GM18867 (cell line): ENCODE measurements at regions not wholly inside any gene's neighbourhood (a gene's known extent, or its start where the extent isn't known, plus 50 kb on each side); places are given as distances from the start of the nearest gene placed in this dataset.

Source experiments
- ATAC-seq: cut with Tn5 transposase; IDR thresholded peaks from one replicate; pipeline ENCODE4 v1.9.1; 2021; ENCODE audit warnings: mild to moderate bottlenecking, moderate library complexity; ENCODE audit not compliant: unreplicated experiment

DNA sequence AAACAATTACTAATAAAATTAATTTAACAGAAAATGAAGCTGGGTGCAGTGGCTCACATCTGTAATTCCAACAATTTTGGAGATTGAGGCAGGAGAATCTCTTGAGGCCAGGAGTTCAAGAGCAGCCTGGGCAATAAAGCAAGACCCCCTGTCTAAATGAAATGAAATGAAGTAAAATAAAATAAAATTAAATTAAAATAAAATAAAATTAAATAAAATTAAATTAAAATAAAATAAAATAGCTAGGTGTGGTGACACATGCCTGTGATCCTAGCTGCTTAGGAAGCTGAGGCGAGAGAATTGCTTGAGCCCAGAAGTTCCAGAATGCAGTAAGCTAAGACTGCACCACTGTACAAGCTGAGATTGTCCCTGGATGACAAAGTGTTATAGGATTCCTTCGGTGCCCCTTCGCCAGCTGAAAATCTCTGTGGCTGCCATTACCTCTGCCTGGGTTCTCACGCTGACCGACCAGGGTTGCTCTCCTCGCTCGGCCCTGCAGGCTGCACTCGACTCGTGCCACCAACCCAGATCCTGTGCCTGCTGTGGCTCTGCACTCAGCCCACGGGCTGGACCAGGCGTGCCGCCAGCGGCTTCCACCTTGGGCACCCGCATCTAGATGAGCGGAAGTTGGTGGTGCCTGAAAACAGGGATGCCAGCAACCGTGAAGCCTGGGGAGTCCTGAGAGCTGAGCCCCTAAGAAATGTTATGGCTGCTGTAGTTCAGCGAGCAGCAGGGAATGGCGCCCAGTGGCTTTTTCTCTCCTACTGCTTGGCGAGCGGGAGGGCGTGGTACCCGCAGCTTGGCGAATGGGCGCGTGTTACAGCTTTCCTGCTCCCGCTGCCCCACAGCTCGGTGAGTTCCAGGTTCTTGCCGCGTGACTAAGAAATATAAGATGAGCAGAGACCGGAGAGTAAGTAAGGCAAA is 539.2 kb upstream of the PCDH9 start:
- no peak for ATAC-seq

DNA sequence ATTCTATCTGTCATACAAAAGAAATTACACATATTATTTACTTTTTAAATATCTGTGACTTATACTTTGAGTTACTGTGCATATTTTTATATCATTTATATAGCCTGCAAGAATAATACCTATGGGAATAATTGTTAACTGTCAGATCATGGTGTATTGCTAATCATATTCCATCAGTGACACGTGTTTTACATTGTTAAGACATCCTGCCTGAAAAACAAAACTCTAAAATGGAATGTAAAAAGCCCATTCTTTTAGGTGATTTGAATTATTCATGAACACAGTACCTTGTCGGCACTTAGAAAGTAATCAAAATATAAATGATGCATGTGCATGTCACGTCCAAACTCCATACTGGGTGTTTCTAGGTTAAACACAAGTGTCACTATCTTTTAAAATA is 533.8 kb upstream of the PCDH9 start:
- ATAC-seq, result no peak

DNA sequence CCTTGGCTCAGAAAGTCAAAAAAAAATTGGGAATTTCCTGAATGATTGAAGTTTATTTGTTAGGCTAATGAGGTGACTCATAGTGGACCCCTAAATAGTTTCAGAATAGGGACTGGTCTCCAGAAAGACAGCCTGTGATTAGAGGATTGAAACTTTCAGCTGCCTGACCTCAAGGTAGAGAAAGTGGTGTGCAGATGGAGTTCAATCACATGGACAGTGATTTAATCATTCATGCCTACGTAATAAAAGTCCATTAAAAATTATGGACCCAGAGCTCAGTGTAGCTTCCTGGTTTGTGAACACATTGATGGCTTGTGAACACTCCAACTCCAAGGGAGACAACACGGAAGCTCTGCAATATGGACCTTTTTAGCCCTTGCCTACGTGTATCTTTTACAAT is 533.2 kb upstream of the PCDH9 start:
- ATAC-seq, result no peak

DNA sequence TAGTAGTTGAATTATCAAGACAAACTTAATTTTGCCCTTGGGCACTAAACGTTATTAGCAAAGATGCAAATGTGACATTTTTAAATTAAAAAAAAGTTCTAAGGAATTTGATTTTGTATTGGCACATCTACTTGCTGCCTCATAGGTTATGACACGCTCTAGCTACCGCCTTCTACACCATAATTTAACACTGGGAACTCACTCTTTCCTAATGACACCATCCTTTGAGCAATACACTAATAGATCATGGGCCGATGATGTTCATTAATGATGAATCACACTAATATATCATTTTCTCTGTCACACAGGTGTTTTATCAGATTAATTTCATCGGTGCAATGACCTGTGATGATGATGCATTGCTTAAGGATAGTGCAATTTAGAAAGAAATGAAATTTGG is 528.8 kb upstream of the PCDH9 start:
- no peak for ATAC-seq

DNA sequence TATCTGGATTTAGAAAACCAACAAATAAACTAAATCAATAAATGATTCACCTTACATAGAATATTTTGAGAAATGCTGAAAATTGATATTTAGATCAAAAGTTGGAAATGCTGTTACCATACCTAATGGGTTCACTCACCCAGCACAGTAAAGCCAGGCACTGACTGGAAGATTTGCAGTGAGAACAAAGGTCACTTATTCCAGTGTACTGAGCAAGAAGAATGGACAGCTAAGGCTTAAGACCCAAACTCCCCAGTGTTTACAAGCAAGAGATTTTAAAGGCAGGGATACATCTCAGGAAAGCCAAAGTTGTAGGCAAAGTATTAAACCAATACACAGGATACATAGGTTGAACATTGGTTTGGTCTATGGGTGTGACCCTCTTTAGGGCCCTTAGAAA is 523.9 kb upstream of the PCDH9 start:
- ATAC-seq, result no peak

DNA sequence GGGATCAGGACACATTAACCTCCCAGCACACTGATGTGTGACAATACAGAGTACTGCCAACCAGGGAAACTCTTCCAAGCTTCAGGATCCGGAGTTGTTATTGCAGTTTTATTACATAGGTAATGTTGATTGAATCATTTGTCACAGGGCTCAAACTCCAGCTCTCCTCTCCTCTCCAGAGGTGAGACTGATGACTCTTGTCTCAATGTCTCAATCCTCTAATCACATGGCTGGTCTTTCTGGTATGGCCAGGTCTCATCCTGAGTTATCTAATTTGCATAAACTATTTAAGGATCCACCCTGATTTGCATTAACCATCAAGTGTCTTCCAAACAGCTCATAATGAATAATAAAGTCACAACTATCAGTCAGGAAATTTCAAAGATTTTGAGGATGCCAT is 522.6 kb upstream of the PCDH9 start:
- no peak for ATAC-seq

DNA sequence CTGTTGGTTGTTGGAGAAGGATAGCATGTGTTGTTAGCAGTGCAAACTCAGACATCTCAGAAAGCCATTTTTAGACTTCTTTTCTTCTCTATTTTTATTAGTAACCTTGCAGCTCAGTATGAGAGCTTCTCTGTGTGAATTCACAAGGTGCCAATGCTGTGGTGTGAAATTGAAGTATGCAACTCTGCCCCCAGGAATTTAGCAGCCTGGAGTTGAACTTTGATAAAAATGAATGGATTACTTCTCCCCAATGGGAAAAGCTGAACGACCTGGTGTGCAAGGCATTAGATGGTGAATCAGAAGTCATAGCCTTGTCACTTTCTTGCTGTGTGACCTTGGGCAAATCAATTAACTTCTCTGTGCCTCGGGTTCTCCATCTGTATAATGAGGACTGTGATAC is 512.3 kb upstream of the PCDH9 start:
- ATAC-seq, result no peak

DNA sequence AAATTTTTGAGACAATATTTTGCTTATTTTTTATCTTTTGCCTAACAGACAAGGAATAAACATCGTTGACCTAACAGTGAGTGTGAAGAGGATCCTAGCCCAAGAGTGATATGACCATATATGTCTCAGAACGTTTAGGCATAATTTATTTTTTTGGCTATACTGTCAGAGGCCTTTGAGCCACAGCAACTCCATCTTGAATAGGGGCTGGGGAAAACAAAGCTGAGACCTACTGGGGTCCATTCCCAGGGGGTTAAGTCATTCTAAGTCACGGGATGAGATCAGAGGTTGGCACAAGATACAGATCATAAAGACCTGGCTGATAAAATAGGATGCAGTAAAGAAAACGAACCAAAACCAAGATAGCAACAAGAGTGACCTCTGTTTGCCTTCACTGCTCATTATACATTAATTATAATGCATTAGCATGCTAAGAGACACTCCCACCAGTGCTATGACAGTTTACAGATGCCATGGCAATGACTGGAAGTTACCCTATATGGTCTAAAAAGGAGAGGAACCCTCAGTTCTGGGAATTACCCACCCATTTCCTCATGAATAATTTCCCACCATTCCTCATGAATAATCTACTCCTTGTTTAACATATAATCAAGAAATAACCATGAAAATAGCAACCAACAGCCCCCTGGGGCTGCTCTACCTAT is 510.9 kb upstream of the PCDH9 start:
- no peak for ATAC-seq

DNA sequence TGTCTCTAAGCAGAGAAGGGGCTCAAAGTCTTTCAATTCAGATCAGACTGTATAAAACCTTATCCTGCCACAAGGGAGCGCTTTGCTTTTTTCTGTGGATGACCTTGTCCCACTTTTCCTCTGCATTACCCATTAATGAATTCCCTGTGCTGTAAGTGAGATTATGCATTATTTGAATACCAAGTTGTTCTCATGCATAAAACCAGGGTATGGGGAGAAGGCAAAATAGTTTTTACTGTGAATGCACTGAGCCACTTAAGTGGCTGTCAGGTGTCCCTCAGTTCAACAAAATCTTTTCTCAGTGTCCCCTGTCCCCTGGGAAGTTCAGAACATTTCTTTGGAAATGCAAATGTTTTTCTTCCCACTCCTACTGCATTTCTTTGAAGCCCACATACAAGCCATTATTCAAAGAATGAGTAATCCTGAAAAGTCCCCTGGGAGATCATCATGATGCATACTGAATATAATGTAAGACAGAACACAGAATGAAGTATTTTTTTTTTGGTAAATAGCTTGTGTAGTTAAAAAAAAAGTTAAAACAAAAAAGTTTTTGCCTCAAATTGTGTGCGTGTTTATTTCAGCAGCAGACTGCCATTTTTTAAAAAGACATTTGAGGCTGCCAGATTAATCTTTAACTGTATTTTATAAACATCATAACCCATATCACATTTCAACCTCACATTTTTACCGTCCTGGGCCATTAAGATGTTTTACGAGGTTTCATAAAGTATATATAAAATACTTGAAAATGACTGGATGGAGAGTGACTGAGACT is 506.7 kb upstream of the PCDH9 start:
- ATAC-seq, result no peak

DNA sequence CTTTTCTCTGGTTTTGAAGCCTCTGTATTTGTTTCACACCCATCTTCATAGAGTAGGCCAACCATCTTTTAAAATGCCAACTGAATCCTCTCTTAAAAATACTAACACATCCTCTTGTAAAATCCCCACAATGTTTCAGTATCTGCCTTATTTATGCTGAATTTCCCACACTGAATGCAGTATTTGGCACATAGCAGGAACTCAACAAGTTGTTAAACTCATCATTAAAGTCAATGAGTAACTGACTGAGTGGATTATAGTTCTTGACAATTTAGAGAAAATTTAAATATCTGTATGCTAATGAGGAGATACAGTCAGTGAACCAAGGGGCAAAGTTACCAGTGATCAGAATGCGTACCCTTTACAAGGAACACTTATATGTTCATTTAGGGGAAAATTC is 505.5 kb upstream of the PCDH9 start:
- no peak for ATAC-seq

DNA sequence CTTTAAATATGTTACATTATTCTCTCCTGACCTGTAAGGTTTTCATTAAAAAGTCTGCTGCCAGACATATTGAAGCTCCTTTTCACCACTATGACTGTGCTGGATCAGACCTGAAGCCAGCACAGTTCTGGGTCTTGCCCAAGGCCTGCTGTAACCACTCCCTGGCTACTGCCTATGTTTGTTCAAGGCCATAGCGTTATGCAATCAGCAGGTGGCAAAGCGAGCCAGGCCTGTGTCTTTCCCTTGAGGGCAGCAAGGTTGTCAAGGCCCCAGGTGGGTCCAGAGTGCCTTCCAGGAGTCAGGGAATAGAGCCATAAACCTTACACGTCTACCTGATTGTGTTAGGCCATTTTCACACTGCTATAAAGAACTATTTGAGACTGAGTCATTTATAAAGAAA is 496.8 kb upstream of the PCDH9 start:
- ATAC-seq, result no peak

DNA sequence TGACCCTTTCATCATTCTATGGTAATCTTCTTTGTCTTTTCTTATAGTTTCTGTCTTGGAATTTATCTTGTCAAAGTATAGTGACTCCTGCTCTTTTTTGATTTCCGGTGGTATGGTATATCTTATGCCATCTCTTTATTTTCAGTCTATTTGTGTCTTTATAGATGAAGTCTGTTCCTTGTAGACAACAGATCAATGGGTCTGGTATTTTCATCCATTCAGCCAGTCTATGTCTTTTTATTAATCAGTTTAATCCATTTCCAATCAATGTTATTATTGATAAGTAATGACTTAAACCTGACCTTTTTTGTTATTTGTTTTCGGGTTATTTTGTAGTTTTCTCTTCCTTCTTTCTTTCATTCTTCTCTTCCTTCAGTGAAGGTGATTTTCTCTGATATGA is 495.9 kb upstream of the PCDH9 start:
- ATAC-seq, result no peak

DNA sequence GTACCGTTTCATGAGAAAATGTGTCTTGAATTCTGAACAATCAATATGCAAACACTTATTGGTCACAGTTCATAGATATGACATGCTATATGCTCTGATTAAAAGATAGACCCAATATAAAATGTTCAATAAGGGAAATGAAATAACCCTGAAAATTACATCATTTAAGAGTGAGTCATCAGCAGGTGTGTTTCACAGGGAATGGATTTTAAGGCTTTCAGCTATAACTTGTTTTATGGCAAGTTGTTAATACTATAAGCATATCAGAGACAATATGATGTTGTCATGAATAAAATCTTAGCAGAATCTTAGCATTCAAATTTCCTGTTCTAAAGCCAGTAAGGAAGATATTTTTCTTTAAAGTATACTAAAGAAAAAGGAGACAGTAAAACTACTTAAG is 483.4 kb upstream of the PCDH9 start:
- ATAC-seq, result no peak

DNA sequence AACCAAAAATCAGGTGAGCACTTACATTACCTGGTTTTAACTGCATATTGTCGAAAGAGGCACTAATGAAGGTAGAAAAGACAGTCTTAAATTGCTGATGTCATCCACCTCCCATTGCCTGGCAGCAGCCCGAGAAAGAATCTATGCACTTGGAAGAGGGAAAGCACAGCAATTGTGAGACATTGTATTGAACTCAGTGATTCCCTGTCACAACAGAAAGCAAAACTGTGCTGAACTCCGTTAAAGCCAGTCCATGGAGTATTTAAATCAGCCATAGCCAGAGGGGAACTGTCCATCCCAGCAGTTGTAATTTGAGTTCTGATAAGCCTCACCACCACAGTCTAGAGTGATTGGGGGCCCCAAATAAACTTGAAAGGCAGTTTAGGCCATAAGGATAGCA is 466.6 kb upstream of the PCDH9 start:
- ATAC-seq, result no peak

DNA sequence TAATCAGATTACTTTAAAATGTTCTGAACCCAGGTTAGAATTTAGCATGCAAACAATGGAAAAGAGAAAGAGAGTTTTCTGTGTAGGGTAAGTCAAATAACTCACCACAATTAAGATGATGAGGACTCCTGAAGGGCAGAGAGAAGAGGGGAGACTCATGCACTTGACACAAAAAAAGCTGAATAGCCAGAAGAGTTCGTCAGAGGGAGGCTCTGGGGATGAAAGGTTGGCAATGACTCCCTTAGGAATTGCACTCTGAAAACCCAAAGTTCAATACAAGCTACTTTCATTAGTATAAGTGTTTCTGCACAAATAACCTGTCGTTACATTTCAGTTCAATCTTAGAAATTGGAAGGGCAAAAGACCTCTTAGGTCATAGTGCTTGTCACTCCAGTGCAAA is 434.4 kb upstream of the PCDH9 start:
- no peak for ATAC-seq

DNA sequence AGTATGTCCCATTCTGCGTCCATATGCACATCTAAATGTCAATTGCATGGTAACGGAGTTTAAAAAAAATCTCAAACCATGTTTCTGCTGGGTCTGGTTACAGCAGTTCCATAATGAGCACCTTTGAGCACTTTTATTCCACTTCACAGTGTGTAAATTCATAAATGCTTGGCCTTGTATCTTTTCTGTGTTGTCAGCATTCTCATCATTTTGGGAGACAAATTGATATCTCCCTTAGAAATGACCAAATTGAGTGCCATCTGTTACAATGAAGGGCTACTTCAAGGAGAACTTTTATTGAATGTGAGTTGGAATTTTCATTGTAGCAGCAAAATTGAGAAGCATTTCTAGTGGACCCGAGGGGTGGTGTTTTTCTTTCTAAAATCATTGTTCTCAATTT is 432.9 kb upstream of the PCDH9 start:
- no peak for ATAC-seq

DNA sequence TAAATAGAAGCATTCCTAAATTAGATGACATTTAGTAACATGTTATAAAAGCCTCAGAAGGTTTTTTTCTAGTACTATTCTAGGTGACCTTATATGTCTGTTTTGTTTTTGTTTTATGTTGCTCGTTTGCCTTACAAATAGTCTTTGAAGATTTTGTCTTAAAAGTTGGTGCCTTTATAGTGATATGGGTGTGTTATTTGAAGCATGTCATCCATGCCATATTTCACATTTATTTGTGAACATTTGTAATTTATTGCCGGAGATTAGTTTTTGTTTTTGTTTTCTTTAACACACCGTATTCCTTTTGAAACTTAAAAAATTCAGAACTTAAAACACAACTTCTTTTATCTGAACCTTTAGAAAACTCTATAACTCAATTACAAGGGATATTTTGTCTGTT is 422.8 kb upstream of the PCDH9 start:
- no peak for ATAC-seq

DNA sequence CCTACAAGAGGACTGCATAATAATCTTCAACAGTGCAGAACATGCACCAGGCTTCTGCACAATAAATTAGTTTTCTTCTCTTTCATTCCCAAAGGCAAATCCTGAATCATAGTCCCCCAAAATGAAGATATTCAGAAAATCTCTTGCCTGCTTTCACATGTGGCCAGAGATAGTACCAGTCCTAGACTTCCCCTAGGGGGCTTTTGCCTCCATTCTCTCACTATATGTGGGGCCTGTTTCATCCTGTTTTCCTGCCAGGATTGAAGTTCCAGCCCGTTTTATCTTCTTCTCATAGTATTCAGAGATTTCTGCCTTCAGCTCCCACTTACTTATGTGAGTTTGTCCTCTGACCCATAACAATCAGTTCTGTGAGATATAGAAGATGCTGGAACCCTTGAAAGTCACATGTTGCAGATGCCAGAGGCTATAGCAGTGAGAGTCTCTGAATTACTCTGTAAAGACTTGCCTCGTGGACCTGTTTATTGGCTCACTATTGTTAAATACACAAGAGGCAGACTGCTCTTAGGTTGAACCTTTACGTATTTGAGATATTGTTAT is 421.9 kb upstream of the PCDH9 start:
- no peak for ATAC-seq

DNA sequence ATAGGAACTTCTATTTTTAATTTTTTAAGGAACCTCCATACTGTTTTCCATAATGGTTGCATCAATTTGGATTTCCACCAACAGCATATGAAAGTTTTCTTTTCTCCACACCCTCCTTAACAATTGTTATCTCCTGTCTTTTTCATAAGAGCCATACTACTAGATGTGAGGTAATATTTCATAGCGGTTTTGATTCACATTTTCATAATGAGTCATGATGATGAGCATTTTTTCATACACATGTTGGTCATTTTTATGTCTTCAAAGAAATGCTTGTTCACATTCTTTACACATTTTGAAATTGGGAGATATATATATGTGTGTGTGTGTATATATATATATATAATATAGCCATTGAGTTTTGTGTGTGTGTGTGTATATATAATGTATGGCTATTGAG is 420.3 kb upstream of the PCDH9 start:
- ATAC-seq, result no peak

DNA sequence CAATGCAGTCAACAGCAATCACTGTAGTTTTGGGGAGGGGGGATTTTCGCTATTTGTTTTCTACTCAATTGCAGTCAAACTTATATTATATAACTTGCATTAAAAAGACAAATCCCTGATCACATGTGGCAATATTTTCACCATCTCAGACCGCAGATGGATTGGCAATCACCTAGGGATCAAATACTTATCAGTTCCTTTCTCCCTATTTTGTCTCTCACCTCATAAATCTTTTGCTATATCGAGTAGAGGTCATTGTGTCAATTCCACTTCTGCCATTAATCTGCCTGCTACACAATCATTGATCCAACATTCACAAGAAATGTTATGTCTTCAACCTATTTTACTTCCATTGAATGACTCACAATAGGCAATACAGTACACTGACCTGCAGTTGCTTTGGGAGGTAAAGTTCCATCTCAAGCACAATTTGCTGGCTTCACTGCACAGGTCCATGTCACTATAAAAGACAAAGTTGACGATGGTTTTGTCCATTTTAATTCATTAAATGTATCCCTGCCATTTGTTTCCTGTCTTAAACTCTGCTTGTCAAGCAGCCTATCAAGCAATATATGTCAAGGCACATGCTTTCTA is 415.8 kb upstream of the PCDH9 start:
- ATAC-seq, result no peak

DNA sequence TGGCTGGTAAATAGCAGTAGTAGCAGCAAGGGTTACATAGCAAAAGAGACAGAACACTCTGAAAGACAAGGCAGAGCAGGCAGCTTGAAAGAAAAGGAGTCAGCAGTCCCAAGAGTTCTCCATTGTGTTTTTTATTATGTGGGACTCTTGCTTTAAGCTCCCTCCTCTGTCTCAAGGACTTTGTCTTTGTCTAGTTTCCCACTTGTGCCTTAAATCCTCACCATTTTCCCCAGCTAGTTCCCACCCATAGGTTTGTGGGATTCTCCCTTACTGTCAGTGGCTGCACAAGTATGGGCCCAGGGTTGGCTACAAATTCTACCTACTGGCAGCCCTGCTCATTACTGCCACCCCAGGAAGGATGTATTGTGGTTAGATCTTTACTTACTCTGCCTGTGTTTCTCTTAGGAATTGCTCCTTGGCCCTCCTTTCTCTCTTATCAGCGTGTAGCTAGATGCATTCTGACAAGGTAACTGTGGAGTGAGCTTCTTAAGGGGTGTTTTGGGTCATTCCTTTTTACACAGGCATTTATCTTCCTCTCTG is 413.4 kb upstream of the PCDH9 start:
- ATAC-seq, result no peak
